ENCODE measurements at regions not wholly inside any gene's neighbourhood (a gene's known extent, or its start where the extent isn't known, plus 50 kb on each side); places are given as distances from the start of the nearest gene placed in this dataset.

GRCh38 chr2:20107776-20108175 is 56.3 kb upstream of the LAPTM4A start:
- TF ChIP-seq CTCF (IDR thresholded peaks at IDR 0.05; ENCODE audit: control extremely low read depth in 1 of 3, insufficient read depth in 1 of 3, low read depth in 1 of 3, low read length in 3 of 3) (no peak), EZH2 (IDR thresholded peaks at IDR 0.05; ENCODE audit: low read depth, low read length, severe bottlenecking) (no peak), RNF2 (IDR thresholded peaks at IDR 0.05; ENCODE audit: borderline replicate concordance, low read depth, low read length, missing control alignments, poor library complexity, severe bottlenecking) (no peak), POLR2A (IDR thresholded peaks at IDR 0.05; ENCODE audit: control extremely low read depth in 1 of 2, low read depth in 2 of 2, low read length in 2 of 2) (no peak), ZNF274 (IDR thresholded peaks at IDR 0.05; ENCODE audit: borderline replicate concordance, extremely low read depth, low read length) (no peak), MAFK (IDR thresholded peaks at IDR 0.05; ENCODE audit: low read depth, low read length) (no peak), KDM5A (IDR thresholded peaks at IDR 0.05; ENCODE audit: low read length) (no peak), SIN3A (conservative IDR thresholded peaks at IDR 0.05 in 1 of 2, IDR thresholded peaks at IDR 0.05 in 1 of 2; ENCODE audit: low read depth in 1 of 2, low read length in 2 of 2) (no peak), JUN (IDR thresholded peaks at IDR 0.05; ENCODE audit: low read depth, low read length) (no peak), CEBPB (IDR thresholded peaks at IDR 0.05; ENCODE audit: low read depth, low read length) (no peak), CBX5 (IDR thresholded peaks at IDR 0.05; ENCODE audit: low read depth, low read length) (no peak), RAD21 (IDR thresholded peaks at IDR 0.05 in 1 of 2, conservative IDR thresholded peaks at IDR 0.05 in 1 of 2; ENCODE audit: low read depth in 2 of 2, low read length in 2 of 2) (no peak), TAF1 (IDR thresholded peaks at IDR 0.05; ENCODE audit: low read depth, low read length) (no peak), RFX5 (IDR thresholded peaks at IDR 0.05; ENCODE audit: borderline replicate concordance, low read depth, low read length) (no peak)
